ENCODE measurements at regions not wholly inside any gene's neighbourhood (a gene's known extent, or its start where the extent isn't known, plus 50 kb on each side); places are given as distances from the start of the nearest gene placed in this dataset.
"Not testable (repeated sequence)": the region's sequence is repeated elsewhere in the genome, so short reads cannot be mapped to it uniquely, and the experiment has no call there.

- no peak for DNase-seq (ENCODE audit: low read depth in 2 of 2)
These were observed 844.5 kb upstream of the RAG2 start for GRCh38 chr11:37442576-37442975.

GRCh38 chr11:37431633-37432230 is 833.7 kb upstream of the RAG2 start:
- DNase-seq (ENCODE audit: low read depth in 2 of 2): not testable (repeated sequence)

DNA sequence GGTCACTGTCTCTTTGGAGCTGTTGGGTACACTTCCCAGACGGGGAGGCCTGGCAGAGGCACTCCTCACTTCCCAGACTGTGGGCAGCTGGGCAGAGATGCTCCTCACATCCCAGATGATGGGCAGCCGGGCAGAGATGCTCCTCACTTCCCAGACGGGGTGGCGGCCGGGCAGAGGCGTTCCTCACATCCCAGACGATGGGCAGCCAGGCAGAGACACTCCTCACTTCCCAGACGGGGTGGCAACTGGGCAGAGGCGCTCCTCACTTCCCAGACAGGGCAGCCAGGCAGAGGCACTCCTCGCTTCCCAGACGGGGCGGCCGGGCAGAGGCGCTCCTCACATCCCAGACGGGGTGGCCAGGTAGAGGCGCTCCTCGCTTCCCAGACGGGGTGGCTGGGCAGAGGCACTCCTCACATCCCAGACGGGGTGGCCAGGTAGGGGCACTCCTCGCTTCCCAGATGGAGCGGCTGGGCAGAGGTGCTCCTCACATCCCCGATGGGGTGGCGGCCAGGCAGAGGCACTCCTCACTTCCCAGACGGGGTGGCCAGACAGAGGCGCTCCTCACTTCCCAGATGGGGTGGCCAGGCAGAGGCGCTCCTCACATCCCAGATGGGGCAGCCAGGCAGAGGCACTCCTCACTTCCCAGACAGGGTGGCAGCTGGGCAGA is 833.1 kb upstream of the RAG2 start:
- not testable (repeated sequence) for DNase-seq (ENCODE audit: low read depth in 2 of 2)

- DNase-seq (ENCODE audit: low read depth in 2 of 2): no peak
These were observed 824.5 kb upstream of the RAG2 start for GRCh38 chr11:37422511-37422910.

- DNase-seq (ENCODE audit: low read depth in 2 of 2): no peak
These were observed 813.3 kb upstream of the RAG2 start for GRCh38 chr11:37411289-37411688.

GRCh38 chr11:37409124-37409523 is 811.1 kb upstream of the RAG2 start:
- DNase-seq (ENCODE audit: low read depth in 2 of 2): no peak

DNA sequence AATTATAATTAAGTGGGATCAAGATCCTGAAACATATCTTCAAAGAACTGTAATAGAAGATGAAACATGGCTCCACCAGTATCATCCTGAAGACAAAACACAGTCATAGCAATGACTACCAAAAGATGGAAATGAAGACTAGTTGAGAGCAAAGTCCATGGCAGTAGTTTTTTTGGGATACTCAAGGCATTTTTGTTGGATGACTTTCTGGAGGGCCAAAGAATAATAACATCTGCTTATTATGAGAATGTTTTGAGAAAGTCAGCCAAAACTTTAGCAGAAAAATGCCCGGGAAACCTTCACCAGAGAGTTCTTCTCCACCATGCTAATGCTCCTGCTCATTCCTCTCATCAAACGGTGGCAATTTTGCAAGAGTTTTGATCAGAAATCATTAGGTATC is 809.4 kb upstream of the RAG2 start:
- no peak for DNase-seq (ENCODE audit: low read depth in 2 of 2)

DNA sequence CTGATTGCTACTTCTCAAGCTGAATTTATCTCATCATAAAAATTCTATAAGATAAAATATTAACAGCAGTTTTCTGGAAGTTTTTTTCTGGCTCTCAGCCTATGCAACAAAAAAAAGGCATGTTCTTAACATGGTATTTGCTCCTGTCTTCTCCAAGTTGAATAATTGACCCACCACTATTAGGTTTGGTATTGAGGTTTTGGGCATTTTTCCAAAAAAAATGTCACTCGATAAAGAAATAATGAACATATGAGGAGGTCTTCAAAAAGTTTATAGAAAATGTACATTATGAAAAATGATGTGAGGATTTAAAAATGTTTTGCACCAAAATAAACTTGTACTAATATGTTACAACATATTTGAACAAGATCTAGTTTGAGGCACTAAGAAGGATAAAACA is 808.6 kb upstream of the RAG2 start:
- DNase-seq (ENCODE audit: low read depth in 2 of 2): no peak

DNA sequence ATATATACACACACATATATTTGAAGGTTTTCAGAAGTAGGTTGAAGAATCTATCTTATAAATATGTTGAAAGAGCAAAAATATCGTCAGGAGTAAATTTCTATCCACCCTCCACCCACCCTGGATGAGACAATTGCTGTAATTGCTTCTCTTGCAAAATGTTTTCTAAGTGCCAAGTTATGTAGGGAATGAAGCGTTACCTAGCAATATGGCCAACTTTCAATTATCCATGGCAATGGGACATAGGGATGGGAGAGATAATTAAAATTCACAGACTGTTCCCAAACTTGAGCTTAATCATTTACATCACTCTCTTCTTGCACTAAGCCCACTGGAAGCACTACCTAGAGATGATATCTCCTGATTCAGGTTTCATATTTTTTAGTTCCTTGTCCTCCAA is 806.2 kb upstream of the RAG2 start:
- DNase-seq (ENCODE audit: low read depth in 2 of 2): no peak

GRCh38 chr11:37402663-37403062 is 804.6 kb upstream of the RAG2 start:
- DNase-seq (ENCODE audit: low read depth in 2 of 2): no peak

- no peak for DNase-seq (ENCODE audit: low read depth in 2 of 2)
These were observed 796.3 kb upstream of the RAG2 start for GRCh38 chr11:37394236-37394870.

- DNase-seq (ENCODE audit: low read depth in 2 of 2): no peak
These were observed 793.6 kb upstream of the RAG2 start for GRCh38 chr11:37391615-37392014.

DNA sequence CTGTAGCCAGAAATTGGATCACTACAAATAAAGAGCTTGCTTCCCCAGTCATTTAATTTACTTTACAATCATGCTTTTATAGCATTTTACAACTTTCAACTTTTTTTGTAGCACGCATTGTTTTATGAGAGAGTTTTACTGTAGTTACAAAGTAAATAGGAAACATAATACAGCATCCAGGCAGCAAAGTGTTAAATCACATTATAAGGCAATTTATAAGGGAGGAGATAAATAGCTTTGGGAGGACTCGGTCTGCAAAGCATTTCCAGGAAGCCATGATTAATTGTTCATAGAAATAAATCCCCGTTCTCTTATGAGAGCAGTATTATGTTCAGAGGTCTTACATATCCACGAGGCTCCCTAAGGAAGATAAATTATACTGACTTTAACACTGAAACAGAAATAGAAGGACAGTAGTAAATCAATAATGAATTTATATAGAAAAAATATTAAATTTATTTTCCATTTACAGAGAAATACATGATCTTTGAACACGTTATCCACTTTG is 792.6 kb upstream of the RAG2 start:
- no peak for DNase-seq (ENCODE audit: low read depth in 2 of 2)

GRCh38 chr11:37378958-37379357 is 780.9 kb upstream of the RAG2 start:
- DNase-seq (ENCODE audit: low read depth in 2 of 2): no peak

DNA sequence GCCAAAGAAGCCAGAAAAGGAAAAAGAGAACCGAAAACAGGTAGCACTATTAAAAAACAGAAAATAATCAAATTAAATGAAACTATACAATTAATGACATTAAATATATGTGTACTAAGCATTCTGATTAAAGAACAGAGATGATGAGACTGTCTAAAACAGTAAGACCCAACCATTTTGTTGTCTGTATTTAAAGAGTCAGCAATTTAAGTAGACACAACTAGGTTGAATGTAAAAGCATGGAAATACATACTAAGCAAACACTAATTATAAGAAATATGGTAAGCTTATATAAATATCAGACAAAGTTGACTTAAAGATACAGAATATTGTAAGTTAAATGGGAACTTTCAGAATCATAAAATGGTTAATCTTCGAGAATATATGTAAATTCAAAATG is 774.6 kb upstream of the RAG2 start:
- DNase-seq (ENCODE audit: low read depth in 2 of 2): no peak

DNA sequence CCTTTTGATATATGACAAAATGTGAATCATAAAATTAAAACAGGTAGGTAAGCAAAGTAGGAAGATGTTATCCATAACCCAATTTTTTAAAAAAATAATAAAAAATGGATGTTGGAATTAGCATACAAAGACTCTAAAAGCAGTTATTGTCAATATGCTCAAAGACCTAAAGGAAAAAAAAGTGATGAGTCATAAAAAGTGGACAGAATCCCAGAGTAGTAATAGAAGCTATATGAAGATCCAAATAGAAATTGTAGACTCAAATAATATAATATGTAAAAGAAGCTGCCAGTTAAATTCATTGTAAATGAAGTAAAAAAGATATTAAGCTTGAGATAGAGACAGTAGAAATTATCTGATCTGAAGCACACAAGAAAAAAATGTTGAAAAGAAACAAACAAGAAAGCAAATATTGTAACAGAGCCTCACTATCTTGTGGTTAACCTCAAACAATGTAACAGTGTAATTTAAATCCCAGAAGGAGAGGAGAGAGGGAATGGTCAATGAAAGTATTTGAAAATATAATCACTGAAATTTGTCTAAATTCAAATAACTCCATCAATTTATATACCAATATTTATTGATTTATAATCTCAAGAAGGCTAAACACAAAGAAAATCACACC is 773.4 kb upstream of the RAG2 start:
- DNase-seq (ENCODE audit: low read depth in 2 of 2): no peak

DNA sequence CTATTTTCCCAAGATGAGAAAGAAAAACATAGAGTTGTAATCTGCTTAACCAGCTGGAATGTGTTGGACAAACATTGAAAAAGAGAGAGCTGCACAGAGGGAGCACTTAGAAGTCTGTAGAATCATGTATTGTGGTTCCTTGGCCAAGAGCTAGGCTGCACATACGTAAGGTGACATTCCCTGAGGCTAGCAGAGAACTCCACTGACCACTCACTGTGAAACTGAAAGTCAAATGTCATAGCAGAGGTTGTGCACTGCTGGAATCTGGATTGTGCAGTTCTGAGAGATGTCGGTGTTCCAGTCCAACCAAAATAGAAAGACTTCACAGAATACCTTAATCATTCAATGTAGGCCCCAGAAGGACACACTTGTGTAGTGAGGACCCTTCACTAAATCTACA is 772.8 kb upstream of the RAG2 start:
- DNase-seq (ENCODE audit: low read depth in 2 of 2): no peak

DNA sequence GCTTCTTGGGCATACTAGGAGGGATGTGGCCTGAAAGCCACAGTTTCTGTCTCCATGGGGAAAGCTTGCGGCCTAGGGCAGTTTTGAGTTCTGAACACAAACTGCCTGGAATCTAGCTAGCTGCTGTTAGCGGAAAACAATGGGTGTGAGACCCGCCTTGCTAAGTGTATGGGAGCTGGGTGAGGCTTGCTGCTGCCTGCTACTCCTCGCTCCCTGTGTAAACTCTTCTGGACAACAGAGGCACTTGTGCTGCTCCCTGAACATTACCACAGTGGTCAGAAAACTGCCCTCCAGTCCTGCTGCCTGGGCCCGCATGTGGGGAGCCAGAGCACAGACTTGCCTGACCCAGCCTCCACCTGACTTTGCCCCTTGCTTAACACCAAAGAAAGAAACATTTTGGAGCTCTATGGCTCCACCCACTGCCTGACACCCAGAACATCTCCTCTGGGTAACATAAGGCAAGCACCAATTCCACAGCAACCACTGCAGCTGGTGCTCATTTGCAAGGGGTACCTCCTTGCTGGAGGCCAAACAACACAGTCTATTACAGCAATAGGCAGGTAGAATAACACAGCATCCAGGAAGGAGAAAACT is 766.3 kb upstream of the RAG2 start:
- DNase-seq (ENCODE audit: low read depth in 2 of 2): no peak

- no peak for DNase-seq (ENCODE audit: low read depth in 2 of 2)
These were observed 755.2 kb upstream of the RAG2 start for GRCh38 chr11:37353192-37353591.

DNA sequence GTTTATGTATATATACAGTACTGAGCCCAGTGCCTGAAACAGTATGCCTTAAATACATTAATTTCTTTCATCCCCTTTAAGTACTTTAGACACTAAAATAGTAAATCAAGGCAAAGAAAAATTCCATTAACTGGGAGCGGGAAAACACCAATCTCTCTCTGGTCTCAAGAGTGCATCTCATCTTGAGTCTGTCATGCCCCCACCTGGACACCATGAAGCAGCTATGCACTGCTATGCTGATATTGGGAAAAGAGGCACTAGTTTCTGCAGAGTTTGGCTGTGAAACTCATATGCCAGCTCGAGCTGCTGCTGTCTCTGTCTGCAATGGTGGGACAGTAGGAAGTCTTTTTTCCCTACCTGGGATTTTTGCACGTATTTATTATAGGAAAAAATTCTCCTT is 754.4 kb upstream of the RAG2 start:
- no peak for DNase-seq (ENCODE audit: low read depth in 2 of 2)

DNA sequence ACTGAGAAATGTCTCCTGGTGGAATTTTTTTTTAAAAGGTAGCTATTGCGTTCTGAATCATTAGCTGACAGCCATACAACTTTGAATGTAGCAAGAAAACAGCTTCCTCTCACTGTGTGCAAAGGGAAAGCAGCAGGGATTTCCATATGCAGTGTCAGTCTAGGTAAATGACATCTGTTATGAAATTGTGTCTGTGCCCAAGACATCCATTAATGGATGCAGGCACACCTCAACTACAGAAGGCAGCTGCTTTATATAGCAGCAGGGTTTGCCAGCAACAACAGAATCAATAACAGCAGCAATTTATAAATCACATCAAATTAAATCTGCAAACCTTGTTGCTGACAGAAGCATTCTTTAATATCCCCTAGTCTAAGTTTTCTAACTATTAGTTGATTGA is 745.3 kb upstream of the RAG2 start:
- no peak for DNase-seq (ENCODE audit: low read depth in 2 of 2)

- DNase-seq (ENCODE audit: low read depth in 2 of 2): no peak
These were observed 738.4 kb upstream of the RAG2 start for GRCh38 chr11:37336401-37336800.
